HG02610 (cell line): ENCODE measurements at regions not wholly inside any gene's neighbourhood (a gene's known extent, or its start where the extent isn't known, plus 50 kb on each side); places are given as distances from the start of the nearest gene placed in this dataset.

ENCODE experiments used
- ATAC-seq: cut with Tn5 transposase; IDR thresholded peaks from one replicate; pipeline ENCODE4 v1.9.1; 2021; ENCODE audit warnings: mild to moderate bottlenecking, moderate library complexity; ENCODE audit not compliant: unreplicated experiment

- no peak for ATAC-seq
Measured at GRCh38 chr13:76025392-76025791, 389.3 kb downstream of the LMO7 start.

DNA sequence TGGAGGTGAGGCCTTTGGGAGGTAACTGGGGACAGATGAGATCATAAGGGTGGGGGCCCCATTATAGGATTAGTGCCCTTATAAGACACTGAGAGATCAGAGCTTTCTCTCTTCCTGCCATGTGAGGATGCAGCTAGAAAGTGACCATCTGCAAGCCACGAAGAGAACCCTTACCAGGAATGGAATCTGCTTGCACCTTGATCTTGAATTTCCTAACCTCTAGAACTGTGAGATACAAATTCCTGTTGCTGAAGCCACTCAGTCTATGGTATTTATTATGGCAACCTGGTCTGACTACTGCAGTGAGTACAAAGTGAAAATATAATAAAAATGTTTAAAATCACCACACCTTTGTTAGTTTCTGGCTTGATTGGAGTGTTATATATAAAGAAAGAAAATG lies 388.0 kb downstream of the LMO7 start:
- ATAC-seq: no peak

DNA sequence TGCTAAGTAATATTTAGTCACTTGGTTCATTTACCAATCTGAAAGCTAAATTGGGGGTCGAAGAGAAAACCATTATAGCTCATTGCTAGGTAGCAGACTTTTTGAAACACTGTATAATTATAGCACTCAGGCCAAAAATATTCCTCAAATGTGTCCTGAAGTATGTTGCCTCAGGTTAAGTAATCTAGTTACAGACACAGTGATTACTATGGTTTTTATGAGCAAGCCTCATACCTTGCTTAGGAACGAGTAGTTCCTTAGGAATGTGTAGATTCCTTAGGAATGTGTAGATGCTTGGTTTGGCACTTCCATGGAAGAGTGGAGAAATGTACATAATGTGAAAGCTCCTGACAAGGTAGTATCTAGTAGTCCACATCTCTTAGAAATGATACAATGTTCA lies 387.5 kb downstream of the LMO7 start:
- ATAC-seq: no peak

DNA sequence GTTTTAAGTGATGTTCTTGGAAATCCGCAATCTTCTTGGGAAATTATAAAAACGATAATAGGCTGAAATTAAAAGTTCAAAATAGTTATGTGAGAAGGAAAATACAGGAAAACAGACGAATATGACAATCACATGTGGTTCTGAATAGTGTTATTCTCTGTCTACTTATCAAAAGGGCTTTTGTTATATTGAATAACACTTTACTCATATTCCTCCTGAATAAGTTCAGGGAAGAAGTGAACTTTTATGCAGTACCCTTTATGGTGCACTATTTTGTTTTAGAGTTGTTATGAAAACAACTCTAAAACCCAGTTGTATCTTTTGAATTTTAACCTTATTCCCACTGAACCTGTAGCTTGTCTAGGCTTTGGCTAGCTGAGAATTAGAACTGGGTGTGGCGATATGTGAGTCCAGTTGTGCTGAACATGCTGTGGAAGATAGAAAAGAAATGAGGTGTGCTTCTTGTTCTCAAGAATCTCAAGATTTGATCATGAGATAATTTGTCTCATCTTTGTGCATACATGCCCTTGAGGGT lies 384.4 kb downstream of the LMO7 start:
- ATAC-seq: no peak

DNA sequence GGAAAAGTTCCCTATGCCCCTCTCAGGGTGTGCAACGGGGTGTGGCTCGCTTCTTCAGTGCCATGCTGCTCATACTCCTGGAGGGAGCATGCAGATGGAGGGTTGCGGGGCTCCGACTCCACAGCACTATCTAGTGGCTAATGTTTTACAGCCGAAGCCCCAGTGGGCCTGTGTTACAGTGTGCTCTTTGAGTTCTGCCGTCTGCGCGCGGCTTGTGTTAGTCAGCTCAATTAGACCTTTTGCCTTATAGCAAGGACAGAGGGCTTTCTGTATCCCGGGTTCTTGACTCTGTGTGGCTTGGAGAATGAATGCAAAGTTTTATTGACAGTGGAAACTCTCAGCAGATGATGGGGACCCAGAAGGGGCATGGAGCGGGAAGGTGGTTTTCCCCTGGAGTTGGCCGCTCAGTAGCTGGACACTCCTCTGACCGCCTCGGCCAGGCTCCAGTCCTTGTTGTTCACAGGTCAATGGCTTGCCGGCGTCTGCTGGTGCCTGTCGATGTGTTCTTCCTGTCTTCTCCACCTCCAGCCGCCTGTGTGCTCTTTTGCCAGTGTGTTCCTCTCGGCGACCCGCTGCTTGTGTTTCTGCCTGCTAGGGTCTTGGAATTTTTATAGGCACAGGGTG lies 383.4 kb downstream of the LMO7 start:
- ATAC-seq: no peak

DNA sequence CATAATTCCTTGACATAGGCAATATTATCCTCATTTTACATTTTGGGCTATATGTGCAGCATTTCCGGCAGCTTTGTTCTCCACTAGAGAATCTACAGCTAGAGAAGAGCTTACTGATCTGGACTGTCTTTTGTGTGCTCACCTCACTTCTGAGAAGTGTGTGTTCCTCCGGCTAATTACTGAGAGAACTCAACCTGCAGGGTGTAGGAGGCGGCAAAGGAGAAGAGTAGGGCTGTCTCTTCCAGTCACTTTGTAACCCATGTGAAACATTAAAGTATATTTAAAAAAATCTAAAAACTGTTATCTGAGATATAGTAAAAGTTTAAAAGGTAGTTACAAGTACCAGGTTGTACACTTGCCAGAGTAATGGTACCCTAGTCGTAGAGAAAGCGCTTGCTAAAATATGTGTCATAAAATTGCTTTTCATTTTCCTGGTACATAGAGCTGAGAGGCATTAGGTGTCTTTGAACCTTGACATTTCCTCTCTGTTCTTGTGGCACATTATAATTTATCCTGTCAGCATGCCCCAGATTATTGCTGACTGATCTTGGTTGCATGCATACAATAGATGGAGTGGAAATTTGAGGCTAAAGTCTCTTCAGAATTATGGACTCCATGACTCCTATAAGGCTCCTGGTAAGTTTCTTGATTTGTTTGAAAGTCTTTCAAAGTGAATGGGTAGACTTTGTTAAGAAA lies 381.9 kb downstream of the LMO7 start:
- no peak for ATAC-seq

- ATAC-seq: peak; percentile 83
Measured at GRCh38 chr13:76016799-76017400, 380.8 kb downstream of the LMO7 start.

DNA sequence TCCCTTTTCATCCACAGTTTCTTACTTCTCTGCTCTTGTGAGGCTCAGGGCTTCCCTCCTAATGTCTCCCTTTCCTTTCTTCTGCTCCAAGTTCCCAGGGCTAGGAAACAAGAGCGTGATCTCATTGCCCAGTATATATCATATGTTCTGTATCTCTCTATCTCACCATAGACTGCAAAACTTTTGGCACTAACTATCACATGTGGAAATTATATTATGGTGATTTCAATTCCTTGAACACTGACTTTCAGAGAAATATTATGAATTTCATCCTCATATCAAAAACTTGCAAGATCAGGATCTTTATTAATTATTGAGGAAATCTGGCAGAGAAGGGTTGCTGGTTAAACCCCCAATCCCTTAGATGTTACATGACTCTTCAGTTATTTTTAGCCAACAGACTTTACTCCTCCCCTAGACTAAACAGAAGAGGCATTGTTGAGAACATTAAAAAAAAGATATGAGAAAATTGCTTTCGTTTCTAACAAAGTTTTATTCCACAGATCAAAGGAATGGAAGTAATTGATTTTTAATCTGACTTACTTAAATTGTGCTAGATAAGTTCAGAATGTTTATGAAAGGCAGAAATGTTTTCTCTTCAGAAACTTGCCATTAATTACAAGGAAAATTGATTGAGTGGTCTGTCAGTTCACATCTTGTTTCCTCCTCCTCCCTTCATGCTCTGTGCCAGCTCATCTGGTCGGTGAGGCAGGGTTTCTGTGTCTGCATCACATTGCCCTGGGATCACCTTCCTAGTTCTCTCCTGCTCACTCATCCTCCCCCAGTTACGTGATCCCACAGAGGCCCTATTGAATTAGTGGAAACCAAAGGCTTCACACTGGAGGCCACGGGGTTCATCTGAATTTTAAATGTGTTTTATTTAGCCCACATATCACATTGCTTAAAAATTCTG lies 378.5 kb downstream of the LMO7 start:
- no peak for ATAC-seq

DNA sequence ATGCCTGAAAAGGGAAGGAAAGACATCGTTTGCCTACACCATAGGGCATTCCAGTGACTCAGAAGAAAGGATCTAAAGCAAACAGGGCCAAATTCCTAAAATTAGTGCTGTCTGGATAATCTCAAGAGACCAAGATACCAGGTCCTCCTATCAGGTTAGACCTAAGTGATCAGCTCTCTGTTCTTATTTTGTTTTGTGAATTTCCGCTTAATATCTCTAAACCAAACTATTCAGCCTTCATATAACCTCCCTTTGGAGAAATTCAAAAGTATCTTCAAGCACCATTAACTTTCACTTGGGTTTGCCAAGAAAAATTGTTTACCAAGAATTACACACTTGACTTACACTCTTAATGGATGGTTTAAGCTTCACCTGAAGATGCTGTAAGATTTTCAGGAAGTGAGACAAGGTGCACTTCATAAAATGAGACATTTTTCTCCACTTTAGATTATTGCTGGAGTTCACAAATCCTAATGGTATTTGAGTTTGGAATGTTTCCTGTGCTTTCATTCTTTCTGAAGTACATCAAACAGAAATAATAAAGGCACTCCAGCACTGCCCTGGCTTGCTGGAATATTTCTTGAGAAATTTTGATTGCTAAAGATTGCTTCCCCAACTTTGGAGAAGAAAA lies 376.1 kb downstream of the LMO7 start:
- no peak for ATAC-seq

DNA sequence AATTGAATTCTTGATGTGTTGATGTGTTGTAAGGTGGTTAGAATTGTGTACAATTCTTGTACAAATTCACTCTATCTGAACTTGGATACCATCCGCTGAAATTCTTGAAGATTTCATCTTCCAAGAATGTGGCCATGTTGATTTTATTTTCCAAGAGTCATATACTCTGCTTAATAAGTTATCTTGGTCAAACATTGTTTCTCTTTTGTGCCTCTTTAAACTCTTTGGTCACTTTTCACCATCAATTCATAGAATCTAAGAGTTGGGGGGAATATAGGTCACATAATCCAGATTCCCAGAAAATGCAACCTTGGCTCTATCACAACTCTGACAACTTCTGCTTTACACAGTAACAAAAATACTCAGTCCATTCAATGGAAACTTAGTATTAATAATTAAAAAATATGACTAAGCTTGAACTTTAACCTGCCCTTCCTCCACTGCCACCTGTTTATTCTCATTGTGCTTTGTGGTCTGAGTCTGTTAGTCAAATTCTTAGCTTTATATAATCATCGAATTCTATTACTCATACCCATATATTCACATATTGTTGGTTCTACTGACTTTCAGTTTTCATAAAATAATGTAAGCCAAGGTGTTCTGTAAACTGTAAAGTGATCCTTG lies 373.2 kb downstream of the LMO7 start:
- ATAC-seq: no peak

GRCh38 chr13:76004416-76004815 lies 368.3 kb downstream of the LMO7 start:
- no peak for ATAC-seq

GRCh38 chr13:76000131-76000530 lies 364.0 kb downstream of the LMO7 start:
- no peak for ATAC-seq

DNA sequence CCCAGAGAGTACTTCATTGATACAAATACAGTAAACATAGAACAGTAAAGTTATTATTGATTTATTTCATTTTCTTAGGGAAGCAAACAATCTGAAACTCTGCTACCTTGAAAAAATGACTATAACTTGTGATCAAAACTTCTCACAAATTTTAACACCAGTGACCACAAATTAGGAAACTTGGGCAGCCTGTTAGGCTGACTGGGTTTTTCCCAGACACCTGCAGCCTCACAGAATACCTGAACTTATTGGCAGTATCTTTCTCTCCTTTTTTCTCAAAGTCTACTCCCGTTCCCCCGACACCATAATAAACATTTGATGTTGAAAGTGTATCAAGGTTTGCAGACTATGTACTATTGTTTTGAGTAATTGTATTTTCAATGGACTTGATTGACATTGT lies 360.5 kb downstream of the LMO7 start:
- no peak for ATAC-seq

- ATAC-seq: no peak
Measured at GRCh38 chr13:75995966-75996365, 359.8 kb downstream of the LMO7 start.

DNA sequence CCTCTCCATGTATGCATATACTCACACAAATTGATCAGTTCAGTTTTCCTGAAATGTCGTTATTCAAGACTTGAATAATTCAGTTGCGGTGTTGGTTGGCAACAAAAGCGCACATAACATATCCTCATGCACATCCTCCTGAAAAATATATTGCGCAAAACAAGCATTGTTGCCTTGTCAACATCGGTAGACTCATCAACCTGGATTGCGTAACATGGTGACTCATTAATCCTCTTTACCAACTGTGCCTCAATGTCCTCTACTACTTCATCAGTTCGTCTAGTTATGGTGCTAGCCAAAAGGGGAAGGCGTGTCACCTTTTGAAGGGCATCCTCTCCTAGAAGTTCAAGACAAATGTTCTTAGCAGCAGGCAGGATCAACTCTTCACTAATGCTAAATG lies 357.7 kb downstream of the LMO7 start:
- no peak for ATAC-seq

- no peak for ATAC-seq
Measured at GRCh38 chr13:75993241-75993640, 357.1 kb downstream of the LMO7 start.

- peak; percentile 99 for ATAC-seq
Measured at GRCh38 chr13:75986818-75987217, 350.7 kb downstream of the LMO7 start.

DNA sequence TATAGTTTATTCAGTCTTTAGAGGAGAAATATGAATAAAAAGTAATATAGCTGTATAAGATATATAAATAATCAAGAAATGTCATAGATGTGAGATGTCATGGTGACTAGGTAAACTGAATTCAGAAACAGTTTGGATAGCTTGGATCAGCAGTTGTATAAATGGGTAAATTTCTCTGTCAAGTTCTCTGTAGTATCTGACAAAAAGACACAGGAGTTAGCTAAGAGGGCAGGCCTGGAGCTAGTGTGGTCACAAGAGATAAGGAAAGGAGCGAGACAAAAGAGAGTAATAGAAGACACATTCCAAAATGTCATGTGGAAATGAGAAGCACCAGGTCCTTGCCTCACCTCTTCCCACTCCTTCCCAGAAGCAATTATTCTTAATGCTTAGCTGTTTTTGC lies 349.0 kb downstream of the LMO7 start:
- no peak for ATAC-seq

DNA sequence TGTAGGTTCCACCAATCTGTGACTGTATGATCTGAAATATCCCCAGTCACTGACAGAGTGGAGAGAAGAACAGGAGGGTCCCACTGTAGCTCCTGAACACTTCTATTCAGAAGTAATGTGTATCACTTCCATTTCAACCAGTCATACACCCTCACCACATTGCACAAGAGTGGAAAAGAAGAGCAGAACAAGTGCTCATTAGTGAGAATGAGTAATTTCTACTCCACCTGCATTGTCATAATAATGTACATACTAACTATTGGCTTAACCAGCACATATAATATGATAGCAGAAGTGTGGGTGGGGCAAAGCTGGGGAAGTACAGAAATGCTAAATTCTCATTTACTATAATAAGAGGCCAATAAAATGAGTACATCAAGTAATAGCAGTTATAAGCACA lies 342.7 kb downstream of the LMO7 start:
- no peak for ATAC-seq

DNA sequence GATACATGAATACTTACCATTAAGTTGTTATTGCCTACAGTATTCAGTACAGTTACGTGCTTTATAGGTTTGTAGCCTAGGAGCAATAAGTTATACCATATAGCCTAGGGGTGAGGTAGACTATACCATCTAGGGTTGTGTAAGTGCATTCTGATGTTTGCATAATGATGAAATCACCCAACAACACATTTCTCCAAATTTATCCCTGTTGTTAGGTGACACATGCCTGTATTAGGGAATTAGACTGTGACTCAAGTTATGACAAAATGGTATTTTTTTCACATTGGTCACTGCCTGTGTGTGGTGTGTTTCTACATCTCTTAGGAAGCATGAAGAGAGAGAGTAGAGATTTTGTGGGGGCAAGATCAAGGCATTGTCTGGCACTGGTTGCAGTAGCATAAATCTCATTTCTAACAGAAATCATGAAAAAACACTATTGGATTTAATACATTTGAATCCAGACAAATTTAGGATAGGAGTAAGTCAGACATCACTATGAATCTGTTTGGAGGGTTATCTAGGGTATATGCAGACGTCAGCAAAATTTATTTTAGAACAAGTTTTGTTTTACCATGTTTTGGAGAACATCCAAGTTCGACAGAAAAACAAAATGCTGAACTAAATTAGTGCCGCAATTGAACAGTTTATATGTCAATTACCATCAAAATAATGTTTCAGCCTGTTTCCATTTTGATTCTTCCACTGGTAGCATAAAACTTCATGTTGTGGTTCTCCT lies 332.1 kb downstream of the LMO7 start:
- ATAC-seq: no peak
